ENCODE measurements at regions not wholly inside any gene's neighbourhood (a gene's known extent, or its start where the extent isn't known, plus 50 kb on each side); places are given as distances from the start of the nearest gene placed in this dataset.

DNA sequence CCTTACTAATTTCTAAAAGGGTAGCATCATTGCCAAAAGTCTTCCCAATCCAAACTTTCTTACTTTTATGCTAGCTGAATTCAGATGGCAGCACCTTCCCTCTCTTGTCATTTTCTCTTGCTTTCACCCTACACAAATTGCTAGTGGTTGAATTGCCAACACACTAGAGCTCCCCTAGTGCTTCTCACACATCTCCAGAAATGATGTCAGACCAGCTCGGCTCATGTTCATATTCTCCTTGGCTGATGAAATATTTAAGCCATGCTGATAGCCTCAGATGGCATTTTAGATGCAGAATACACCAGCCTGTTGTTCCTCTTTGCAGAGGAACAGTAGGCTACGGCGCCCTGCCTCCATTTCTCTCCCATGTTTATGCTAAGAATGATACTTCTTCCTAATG is 256.9 kb downstream of the PTBP2 start:
- CTCF ChIA-PET = no interaction called here
- H3K9me3 ChIP-seq (ENCODE audit: control insufficient read depth in 1 of 2, insufficient read depth in 1 of 2, low read depth in 1 of 2, low read length in 2 of 2) = no peaks in the 10 kb centered on the region
- intact Hi-C loops (cut with micrococcal nuclease) = no loop called here
- H4K20me1 ChIP-seq (ENCODE audit: insufficient read depth) = no peaks in the 10 kb centered on the region
- H3K27me3 ChIP-seq (ENCODE audit: insufficient read depth, low read length) = no peaks in the 10 kb centered on the region
- no peak overlapping the region for H3K9ac ChIP-seq (ENCODE audit: low read length)
- no peaks in the 10 kb centered on the region for H3K79me2 ChIP-seq (ENCODE audit: insufficient read depth, low read length)
- no peaks in the 10 kb centered on the region; a peak in 1 of 4 replicates for H3K4me1 ChIP-seq (ENCODE audit: control insufficient read depth in 1 of 2, insufficient read depth in 2 of 2, low read length in 2 of 2)
- H3K36me3 ChIP-seq (ENCODE audit: control insufficient read depth in 1 of 2, insufficient read depth in 2 of 2, low read length in 2 of 2) = no peaks in the 10 kb centered on the region
- RAD21 ChIA-PET (ENCODE audit: low non-redundant PET in 1 of 2, low total read pairs in 2 of 2, uncharacterized antibody in 2 of 2, unreplicated experiment in 2 of 2) = no interaction called here
- no peaks in the 10 kb centered on the region for H3K9me2 ChIP-seq (ENCODE audit: insufficient read depth)
- no peak overlapping the region for H3K27ac ChIP-seq (ENCODE audit: low read depth, low read length)
- H3K4me2 ChIP-seq (ENCODE audit: low read length) = no peak overlapping the region
- TF ChIP-seq ZNF274 (IDR thresholded peaks at IDR 0.05; ENCODE audit: low read depth, low read length) (no peak), YY1 (IDR thresholded peaks at IDR 0.05; ENCODE audit: extremely low read depth, insufficient replicate concordance, low read depth, low read length) (no peak), JUND (IDR thresholded peaks at IDR 0.05) (no peak), POLR2AphosphoS5 (IDR thresholded peaks at IDR 0.05; ENCODE audit: low read depth, low read length) (no peak), ATF3 (IDR thresholded peaks at IDR 0.05) (no peak), ZBTB33 (IDR thresholded peaks at IDR 0.05; ENCODE audit: extremely low read depth, insufficient replicate concordance, low read length) (no peak), ELF1 (IDR thresholded peaks at IDR 0.05; ENCODE audit: borderline replicate concordance, low read depth) (no peak)
- ATAC-seq = no peak
- POLR2A ChIA-PET = no interaction called here
- no peak overlapping the region for H3K4me3 ChIP-seq (replicated peaks in 1 of 2; ENCODE audit: low read depth in 1 of 2, low read length in 2 of 2)
- BruUV-seq (replicated peaks) = no TSS peak
- DNase-seq (ENCODE audit: low read depth, low spot score) = no peak
- no peak overlapping the region for H2AFZ ChIP-seq (ENCODE audit: low read depth, low read length, poor library complexity, severe bottlenecking)

GRCh38 chr1:96978901-96979300 is 257.3 kb downstream of the PTBP2 start:
- no TSS peak for BruUV-seq (replicated peaks)
- Histone ChIP-seq H3K4me1 (ENCODE audit: control insufficient read depth in 1 of 2, insufficient read depth in 2 of 2, low read length in 2 of 2) (no peaks in the 10 kb centered on the region), H3K9me2 (ENCODE audit: insufficient read depth) (no peaks in the 10 kb centered on the region), H3K27ac (ENCODE audit: low read depth, low read length) (no peak overlapping the region), H4K20me1 (ENCODE audit: insufficient read depth) (no peaks in the 10 kb centered on the region), H2AFZ (ENCODE audit: low read depth, low read length, poor library complexity, severe bottlenecking) (no peak overlapping the region), H3K27me3 (ENCODE audit: insufficient read depth, low read length) (no peaks in the 10 kb centered on the region), H3K4me2 (ENCODE audit: low read length) (no peak overlapping the region), H3K9ac (ENCODE audit: low read length) (no peak overlapping the region), H3K36me3 (ENCODE audit: control insufficient read depth in 1 of 2, insufficient read depth in 2 of 2, low read length in 2 of 2) (no peaks in the 10 kb centered on the region), H3K79me2 (ENCODE audit: insufficient read depth, low read length) (no peaks in the 10 kb centered on the region), H3K4me3 (replicated peaks in 1 of 2; ENCODE audit: low read depth in 1 of 2, low read length in 2 of 2) (no peak overlapping the region), H3K9me3 (ENCODE audit: control insufficient read depth in 1 of 2, insufficient read depth in 1 of 2, low read depth in 1 of 2, low read length in 2 of 2) (no peaks in the 10 kb centered on the region)
- TF ChIP-seq POLR2AphosphoS5 (IDR thresholded peaks at IDR 0.05; ENCODE audit: low read depth, low read length) = no peak
- TF ChIP-seq SIN3A (IDR thresholded peaks at IDR 0.05; ENCODE audit: low read depth) = no peak
- no peak for TF ChIP-seq ZBTB33 (IDR thresholded peaks at IDR 0.05; ENCODE audit: extremely low read depth, insufficient replicate concordance, low read length)
- TF ChIP-seq RAD21 (IDR thresholded peaks at IDR 0.05; ENCODE audit: low read depth) = no peak
- no peak for TF ChIP-seq SRF (IDR thresholded peaks at IDR 0.05; ENCODE audit: low read depth)
- TF ChIP-seq ATF3 (IDR thresholded peaks at IDR 0.05) = no peak
- no peak for TF ChIP-seq EZH2 (IDR thresholded peaks at IDR 0.05)
- no peak for TF ChIP-seq POLR2A (IDR thresholded peaks at IDR 0.05; ENCODE audit: borderline replicate concordance, extremely low read depth, insufficient read depth, insufficient read length)
- TF ChIP-seq SP1 (IDR thresholded peaks at IDR 0.05; ENCODE audit: low read depth) = no peak
- no peak for TF ChIP-seq JUND (IDR thresholded peaks at IDR 0.05)
- no peak for TF ChIP-seq ZNF274 (IDR thresholded peaks at IDR 0.05; ENCODE audit: low read depth, low read length)
- no peak for TF ChIP-seq ZFX (IDR thresholded peaks at IDR 0.05)
- TF ChIP-seq TCF7L2 (IDR thresholded peaks at IDR 0.05; ENCODE audit: borderline replicate concordance, extremely low read depth, insufficient read depth, insufficient read length) = no peak
- ChIA-PET RAD21 (ENCODE audit: low non-redundant PET in 1 of 2, low total read pairs in 2 of 2, uncharacterized antibody in 2 of 2, unreplicated experiment in 2 of 2) (no interaction called here), POLR2A (no interaction called here), CTCF (no interaction called here)
- DNase-seq (ENCODE audit: low read depth, low spot score) = no peak
- ATAC-seq = no peak
- intact Hi-C loops (cut with micrococcal nuclease) = no loop called here

All from HCT116 (cell line).